DND-41 (cell line): ENCODE measurements at regions not wholly inside any gene's neighbourhood (a gene's known extent, or its start where the extent isn't known, plus 50 kb on each side); places are given as distances from the start of the nearest gene placed in this dataset.

ENCODE experiments used
- ATAC-seq: fragments of 200-7000 bp; cut with Tn5 transposase; 3 replicates; pipeline ENCODE4 v1.9.1; 2021; ENCODE audit warnings: low read depth; ENCODE audit not compliant: insufficient read depth
- DNase-seq: peaks from one replicate; pipeline ENCODE4 v3.0.0-alpha.2; 2020
- H2AFZ ChIP-seq: 2 replicates; pipeline ENCODE4 v1.6.0; 2012; ENCODE audit warnings: low read depth, low read length
- H3K27ac ChIP-seq: 2 replicates; pipeline ENCODE4 v1.5.1; 2012; ENCODE audit warnings: low read length, inconsistent platforms
- H3K27me3 ChIP-seq: fragments of 200-600 bp; sonication (generic); 2 replicates; pipeline ENCODE4 v1.6.0; 2012; ENCODE audit warnings: low read length, mild to moderate bottlenecking, inconsistent platforms; ENCODE audit not compliant: insufficient read depth, poor library complexity
- H3K36me3 ChIP-seq: 2 replicates; pipeline ENCODE4 v1.5.1; 2012; ENCODE audit warnings: low read length, inconsistent platforms; ENCODE audit not compliant: insufficient read depth
- H3K4me1 ChIP-seq: 2 replicates; pipeline ENCODE4 v1.5.1; 2012; ENCODE audit warnings: mild to moderate bottlenecking, low read length; ENCODE audit not compliant: insufficient read depth
- H3K4me2 ChIP-seq: 2 replicates; pipeline ENCODE4 v1.6.0; 2012; ENCODE audit warnings: mild to moderate bottlenecking, moderate library complexity, low read length, inconsistent platforms; ENCODE audit not compliant: insufficient read depth
- H3K4me3 ChIP-seq, 2 experiments: fragments of 200-600 bp in 1 of 2; shearing (Covaris generic) in 1 of 2; 2 replicates each; pipeline ENCODE4 v1.5.1; 2012 to 2016; ENCODE audit warnings: inconsistent platforms in 2 of 2, low read length in 2 of 2, mild to moderate bottlenecking in 2 of 2, low read depth in 1 of 2, moderate library complexity in 1 of 2
- H3K79me2 ChIP-seq: 2 replicates; pipeline ENCODE4 v1.6.0; 2012; ENCODE audit warnings: low read length, inconsistent platforms; ENCODE audit not compliant: insufficient read depth
- H3K9ac ChIP-seq: 2 replicates; pipeline ENCODE4 v1.6.0; 2012; ENCODE audit warnings: low read depth, mild to moderate bottlenecking, inconsistent platforms, low read length, moderate library complexity
- H3K9me3 ChIP-seq: 2 replicates; pipeline ENCODE4 v1.5.1; 2012; ENCODE audit warnings: low read length, moderate library complexity, mild to moderate bottlenecking, inconsistent platforms; ENCODE audit not compliant: insufficient read depth, severe bottlenecking
- H4K20me1 ChIP-seq: 2 replicates; pipeline ENCODE4 v1.6.0; 2012; ENCODE audit warnings: low read length; ENCODE audit not compliant: insufficient read depth
- CTCF ChIP-seq: IDR thresholded peaks from 2 replicates; pipeline ENCODE4 v1.5.1; 2012; ENCODE audit warnings: borderline replicate concordance, low read length, moderate library complexity, mild to moderate bottlenecking; ENCODE audit not compliant: poor library complexity, severe bottlenecking; ENCODE audit errors: extremely low read depth
- EZH2 ChIP-seq: IDR thresholded peaks from 3 replicates; pipeline ENCODE4 v1.6.1; 2012; ENCODE audit warnings: borderline replicate concordance, low read depth, mild to moderate bottlenecking, moderate library complexity, low read length, inconsistent platforms; ENCODE audit not compliant: severe bottlenecking

- H3K36me3 ChIP-seq = no peaks in the 10 kb centered on the region
- no peak overlapping the region for H3K4me2 ChIP-seq
- no peak overlapping the region for H3K4me3 ChIP-seq
- TF ChIP-seq CTCF (no peak), EZH2 (no peak)
- no peak overlapping the region for H2AFZ ChIP-seq
- no peak overlapping the region for H3K9ac ChIP-seq
- H4K20me1 ChIP-seq = no peaks in the 10 kb centered on the region
- no peak for ATAC-seq
- DNase-seq = no peak
- no peaks in the 10 kb centered on the region for H3K79me2 ChIP-seq
- H3K27ac ChIP-seq = no peak overlapping the region
- H3K4me1 ChIP-seq = no peaks in the 10 kb centered on the region
- no peaks in the 10 kb centered on the region for H3K9me3 ChIP-seq
- no peaks in the 10 kb centered on the region for H3K27me3 ChIP-seq
Measured at GRCh38 chr4:128543696-128544095, 256.1 kb upstream of the PGRMC2 start.

DNA sequence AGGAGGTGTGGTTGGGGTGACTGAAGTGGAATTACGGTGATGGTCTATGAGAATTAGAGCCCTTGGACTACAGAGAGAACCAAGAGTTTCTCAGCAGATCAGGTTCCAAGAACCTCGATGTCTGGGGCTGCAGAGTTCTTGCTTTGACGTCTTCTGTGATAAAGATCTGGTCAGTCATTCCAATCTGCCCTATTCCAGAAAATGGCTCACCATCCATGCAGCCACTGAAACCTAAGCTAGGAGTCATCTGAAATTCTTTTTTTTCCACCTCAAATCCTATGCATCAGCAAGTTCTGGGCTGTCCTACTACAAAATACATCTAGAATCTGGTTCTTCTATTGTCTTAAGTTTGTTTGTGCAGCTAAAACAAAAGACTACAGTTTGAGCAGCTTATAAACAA lies 254.4 kb upstream of the PGRMC2 start:
- no peak overlapping the region for H3K9ac ChIP-seq
- H3K9me3 ChIP-seq = no peaks in the 10 kb centered on the region
- H3K27ac ChIP-seq = no peak overlapping the region
- H3K4me1 ChIP-seq = no peaks in the 10 kb centered on the region
- H3K27me3 ChIP-seq = no peaks in the 10 kb centered on the region
- H4K20me1 ChIP-seq = no peaks in the 10 kb centered on the region
- ATAC-seq (no peak), DNase-seq (no peak)
- no peak overlapping the region for H3K4me3 ChIP-seq
- H2AFZ ChIP-seq = no peak overlapping the region
- TF ChIP-seq CTCF (no peak), EZH2 (no peak)
- H3K79me2 ChIP-seq = no peaks in the 10 kb centered on the region
- H3K4me2 ChIP-seq = no peak overlapping the region
- H3K36me3 ChIP-seq = no peaks in the 10 kb centered on the region

DNA sequence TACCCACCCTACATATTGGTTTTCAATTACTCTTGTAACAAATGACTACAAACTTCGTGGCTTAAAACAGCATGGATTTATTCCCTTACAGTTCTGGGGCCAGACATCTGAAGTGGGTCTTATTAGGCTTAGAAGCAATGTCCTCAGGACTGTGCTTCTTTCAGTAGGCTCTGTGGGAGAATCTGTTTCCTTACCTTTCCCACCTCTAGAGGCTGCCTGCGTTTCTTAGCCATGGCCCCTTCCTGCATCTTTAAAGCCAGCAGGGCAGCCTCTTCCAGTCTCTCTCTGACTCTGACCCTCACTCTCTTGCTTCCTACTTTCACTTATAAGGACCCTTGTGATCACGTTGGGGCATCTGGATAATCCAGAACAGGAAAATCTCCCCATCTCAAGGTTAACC lies 252.5 kb upstream of the PGRMC2 start:
- H2AFZ ChIP-seq = no peak overlapping the region
- no peaks in the 10 kb centered on the region for H3K27me3 ChIP-seq
- no peak overlapping the region for H3K4me2 ChIP-seq
- ATAC-seq (no peak), DNase-seq (no peak)
- no peaks in the 10 kb centered on the region for H3K4me1 ChIP-seq
- H3K9ac ChIP-seq = no peak overlapping the region
- no peaks in the 10 kb centered on the region for H3K36me3 ChIP-seq
- H3K4me3 ChIP-seq = no peak overlapping the region
- no peaks in the 10 kb centered on the region for H3K79me2 ChIP-seq
- no peaks in the 10 kb centered on the region for H4K20me1 ChIP-seq
- TF ChIP-seq EZH2 (no peak), CTCF (no peak)
- no peaks in the 10 kb centered on the region for H3K9me3 ChIP-seq
- no peak overlapping the region for H3K27ac ChIP-seq

DNA sequence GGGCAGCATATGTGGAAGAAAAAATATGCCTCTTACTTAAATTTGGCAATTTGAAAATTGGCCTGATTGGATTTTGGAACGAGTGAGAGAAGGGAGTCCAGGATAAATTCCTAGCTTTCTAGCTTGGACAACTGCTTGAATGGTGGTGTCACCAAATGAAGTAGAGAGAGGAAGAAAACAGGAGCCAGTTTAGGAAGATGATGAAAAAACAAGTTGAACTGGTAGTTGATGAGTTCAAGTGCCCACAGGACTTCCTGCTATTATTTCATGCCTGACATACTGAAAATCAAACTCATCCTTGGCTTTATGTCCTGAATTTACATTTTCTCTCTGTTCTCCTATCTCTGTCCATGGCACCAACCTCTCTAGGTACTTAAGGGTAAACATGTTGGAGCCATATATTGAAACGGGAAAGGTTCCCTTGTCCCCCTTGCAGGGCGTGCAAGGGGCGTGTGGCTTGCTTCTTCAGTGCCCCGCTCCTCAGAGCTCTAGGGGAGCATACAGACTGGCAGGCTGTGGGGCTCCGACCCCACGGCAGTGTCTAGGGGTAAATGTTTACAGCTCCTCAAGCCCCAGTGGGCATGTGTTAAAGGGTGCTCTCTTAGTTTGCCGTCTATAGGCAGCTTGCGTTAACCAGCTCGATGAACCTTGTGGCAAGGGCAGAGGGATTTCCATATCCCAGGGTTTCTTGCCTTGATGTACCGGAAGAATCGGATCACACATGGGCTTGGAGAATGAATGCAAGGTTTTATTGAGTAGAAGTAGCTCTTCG lies 250.7 kb upstream of the PGRMC2 start:
- Histone ChIP-seq H3K4me3 (no peak overlapping the region), H3K4me1 (no peaks in the 10 kb centered on the region), H3K4me2 (no peak overlapping the region), H3K9me3 (no peaks in the 10 kb centered on the region), H3K27ac (no peak overlapping the region), H3K9ac (no peak overlapping the region), H4K20me1 (no peaks in the 10 kb centered on the region), H3K36me3 (no peaks in the 10 kb centered on the region), H3K27me3 (no peaks in the 10 kb centered on the region), H2AFZ (no peak overlapping the region), H3K79me2 (no peaks in the 10 kb centered on the region)
- no peak for ATAC-seq
- TF ChIP-seq EZH2 (no peak), CTCF (no peak)
- DNase-seq = no peak
